ENCODE measurements at regions not wholly inside any gene's neighbourhood (a gene's known extent, or its start where the extent isn't known, plus 50 kb on each side); places are given as distances from the start of the nearest gene placed in this dataset.

DNA sequence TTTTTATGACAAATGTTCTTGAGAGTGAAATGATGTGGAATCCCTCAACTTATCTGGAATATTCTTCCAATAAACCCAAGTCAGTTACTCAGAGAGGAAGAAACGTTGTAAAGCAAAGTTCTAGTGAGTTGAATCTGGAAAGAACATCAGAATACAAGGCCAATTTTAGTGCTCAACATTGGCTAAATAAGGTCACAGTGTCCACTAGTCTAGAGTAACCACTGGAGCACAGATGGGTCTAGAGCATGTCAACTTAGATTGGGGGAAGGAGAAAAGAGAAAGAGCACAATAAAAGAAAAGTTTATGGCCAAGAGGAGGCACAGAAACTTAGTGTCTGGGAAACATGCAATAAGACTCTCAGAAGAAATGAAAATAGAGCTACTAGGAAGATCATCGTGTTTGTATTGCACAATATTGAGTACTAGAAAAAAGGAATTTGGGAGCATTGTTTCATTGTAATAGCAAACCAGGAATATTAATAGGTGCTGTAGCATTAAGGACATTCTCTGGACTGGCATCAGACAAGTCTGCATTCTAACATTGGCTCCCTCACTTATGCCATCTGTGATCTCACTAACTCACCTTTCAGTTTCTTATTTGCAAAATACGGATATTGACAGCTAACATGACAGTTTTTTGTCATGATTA is 1318.5 kb downstream of the PCDH9 start:
- DNase-seq (ENCODE audit: insufficient read length, low spot score) (no peak), FAIRE-seq (no peak)
- TF ChIP-seq, protein P1, sequence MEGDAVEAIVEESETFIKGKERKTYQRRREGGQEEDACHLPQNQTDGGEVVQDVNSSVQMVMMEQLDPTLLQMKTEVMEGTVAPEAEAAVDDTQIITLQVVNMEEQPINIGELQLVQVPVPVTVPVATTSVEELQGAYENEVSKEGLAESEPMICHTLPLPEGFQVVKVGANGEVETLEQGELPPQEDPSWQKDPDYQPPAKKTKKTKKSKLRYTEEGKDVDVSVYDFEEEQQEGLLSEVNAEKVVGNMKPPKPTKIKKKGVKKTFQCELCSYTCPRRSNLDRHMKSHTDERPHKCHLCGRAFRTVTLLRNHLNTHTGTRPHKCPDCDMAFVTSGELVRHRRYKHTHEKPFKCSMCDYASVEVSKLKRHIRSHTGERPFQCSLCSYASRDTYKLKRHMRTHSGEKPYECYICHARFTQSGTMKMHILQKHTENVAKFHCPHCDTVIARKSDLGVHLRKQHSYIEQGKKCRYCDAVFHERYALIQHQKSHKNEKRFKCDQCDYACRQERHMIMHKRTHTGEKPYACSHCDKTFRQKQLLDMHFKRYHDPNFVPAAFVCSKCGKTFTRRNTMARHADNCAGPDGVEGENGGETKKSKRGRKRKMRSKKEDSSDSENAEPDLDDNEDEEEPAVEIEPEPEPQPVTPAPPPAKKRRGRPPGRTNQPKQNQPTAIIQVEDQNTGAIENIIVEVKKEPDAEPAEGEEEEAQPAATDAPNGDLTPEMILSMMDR (IDR thresholded peaks at IDR 0.05; ENCODE audit: insufficient read depth, missing control alignments): no peak

DNA sequence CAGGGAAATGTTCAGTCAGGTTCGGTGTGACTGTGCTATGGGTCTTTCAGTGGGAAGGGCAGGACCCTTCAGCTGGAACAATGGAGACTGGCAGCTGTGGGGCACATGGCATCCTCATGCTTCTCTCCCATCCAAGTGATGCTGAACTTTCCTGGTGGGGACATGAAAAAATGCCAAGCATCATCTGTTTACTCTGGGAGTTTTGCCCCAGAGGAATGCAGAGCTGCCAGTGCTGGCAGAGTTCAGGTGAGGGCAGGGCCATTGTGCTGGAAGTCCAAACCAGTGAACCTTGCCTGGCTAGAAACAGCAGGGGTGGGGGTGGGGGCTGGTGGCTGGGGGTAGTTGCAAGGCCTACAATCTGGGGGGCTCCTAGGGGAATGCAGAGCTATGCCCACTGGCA is 1320.6 kb downstream of the PCDH9 start:
- DNase-seq (ENCODE audit: insufficient read length, low spot score) (no peak), FAIRE-seq (no peak)
- TF ChIP-seq, protein P1 (IDR thresholded peaks at IDR 0.05; ENCODE audit: insufficient read depth, missing control alignments): no peak

DNA sequence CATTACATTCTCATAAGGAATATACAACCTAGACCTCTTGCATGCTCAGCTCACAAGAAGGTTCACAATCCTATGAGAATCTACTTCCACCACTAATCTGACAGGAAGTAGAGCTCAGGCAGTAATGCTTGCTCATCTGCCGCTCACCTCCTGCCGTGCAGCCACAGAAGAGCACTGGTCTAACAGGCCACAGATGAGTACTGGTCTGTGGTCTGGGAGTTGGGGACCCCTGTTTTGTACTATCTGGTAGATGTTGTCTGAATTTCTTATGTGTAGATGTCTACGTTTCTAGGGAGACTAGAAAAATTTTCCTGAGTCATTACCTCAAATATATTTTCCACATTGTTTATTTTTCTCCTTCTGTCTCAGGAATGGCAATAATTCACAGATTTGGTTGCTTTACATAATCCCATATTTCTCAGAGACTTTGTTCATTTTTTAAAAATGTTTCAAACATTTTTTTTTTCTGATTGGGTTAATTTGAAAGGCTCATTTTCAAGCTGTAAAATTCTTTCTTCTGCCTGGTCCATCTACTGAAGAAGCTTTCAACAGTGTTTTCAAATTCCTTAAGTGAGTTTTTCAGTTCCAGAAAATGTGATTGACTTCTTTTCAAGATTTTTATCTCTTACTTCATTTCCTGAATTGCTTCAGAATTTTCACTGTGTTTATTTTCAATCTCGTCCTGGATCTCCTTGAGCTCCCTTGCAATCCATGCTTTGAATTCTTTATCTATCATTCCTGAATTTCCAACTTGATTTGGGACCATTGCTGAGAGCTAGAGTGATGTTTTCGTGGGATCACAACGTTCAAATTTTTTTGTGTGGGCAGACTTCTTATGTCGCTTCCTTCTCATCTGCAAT is 1322.2 kb downstream of the PCDH9 start:
- TF ChIP-seq, protein P1 (IDR thresholded peaks at IDR 0.05; ENCODE audit: insufficient read depth, missing control alignments): no peak
- DNase-seq (ENCODE audit: insufficient read length, low spot score) (no peak), FAIRE-seq (no peak)

DNA sequence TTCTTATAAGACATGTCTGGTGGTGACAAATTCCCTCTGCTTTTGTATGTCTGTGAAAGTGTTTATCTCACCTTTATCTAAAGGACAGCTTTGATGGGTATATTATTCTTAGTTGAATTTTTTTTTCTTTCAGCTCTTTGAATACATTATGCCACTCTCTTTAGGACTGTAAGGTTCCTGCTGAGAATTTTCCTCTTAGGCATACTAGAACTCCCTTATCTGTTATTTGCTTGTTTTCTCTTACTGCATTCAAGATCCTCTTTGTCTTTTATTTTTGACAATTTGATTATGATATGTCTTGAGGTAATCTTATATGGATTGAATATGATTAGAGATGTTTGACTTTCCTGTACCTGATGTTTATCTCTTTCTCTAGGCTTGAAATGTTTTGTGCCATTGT is 1328.4 kb downstream of the PCDH9 start:
- DNase-seq (ENCODE audit: insufficient read length, low spot score) (no peak), FAIRE-seq (no peak)
- TF ChIP-seq, protein P1 (IDR thresholded peaks at IDR 0.05; ENCODE audit: insufficient read depth, missing control alignments): no peak

DNA sequence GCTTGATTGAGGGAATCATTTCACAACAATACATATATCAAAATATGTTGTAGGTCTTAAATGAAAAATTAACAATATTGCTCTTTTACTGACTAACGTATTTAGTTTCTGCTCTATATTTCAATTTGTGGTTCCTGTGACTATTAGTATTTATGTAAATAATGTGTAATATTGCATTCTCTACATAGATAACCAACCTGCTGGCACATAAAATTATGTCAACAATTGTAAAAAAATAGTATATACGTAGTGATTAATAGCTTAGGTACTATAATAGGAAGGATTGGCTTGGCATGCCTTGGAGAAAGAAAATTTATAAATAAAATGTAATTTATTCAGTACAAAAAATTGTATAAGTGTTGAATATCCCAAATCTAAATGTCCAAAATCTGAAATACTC is 1336.1 kb downstream of the PCDH9 start:
- no peak for DNase-seq (ENCODE audit: insufficient read length, low spot score)

DNA sequence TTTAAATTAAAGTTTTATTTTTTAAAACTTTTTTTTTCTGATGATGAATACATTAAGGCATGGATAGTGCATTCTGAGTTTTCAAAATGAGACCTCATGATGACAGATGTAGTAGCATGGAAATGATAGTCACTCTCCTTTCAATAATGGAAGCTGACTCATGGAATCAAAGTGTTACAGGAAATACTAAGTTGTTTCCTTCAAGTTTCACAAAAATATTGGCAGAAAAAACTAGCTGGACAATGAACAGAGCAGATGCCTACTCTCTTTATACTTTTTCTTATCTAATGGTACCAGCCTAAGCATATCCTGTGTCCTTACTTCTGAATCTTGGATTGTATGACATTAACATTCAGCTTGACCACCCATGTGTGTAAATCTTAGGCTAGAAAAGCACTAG is 1337.3 kb downstream of the PCDH9 start:
- no peak for FAIRE-seq
- TF ChIP-seq, protein P1 (IDR thresholded peaks at IDR 0.05; ENCODE audit: insufficient read depth, missing control alignments): no peak
- no peak for DNase-seq (ENCODE audit: insufficient read length, low spot score)

More for the DNA sequence above, 1336.1 kb downstream of the PCDH9 start:
- FAIRE-seq: no peak
- TF ChIP-seq, protein P1 (IDR thresholded peaks at IDR 0.05; ENCODE audit: insufficient read depth, missing control alignments): no peak

DNA sequence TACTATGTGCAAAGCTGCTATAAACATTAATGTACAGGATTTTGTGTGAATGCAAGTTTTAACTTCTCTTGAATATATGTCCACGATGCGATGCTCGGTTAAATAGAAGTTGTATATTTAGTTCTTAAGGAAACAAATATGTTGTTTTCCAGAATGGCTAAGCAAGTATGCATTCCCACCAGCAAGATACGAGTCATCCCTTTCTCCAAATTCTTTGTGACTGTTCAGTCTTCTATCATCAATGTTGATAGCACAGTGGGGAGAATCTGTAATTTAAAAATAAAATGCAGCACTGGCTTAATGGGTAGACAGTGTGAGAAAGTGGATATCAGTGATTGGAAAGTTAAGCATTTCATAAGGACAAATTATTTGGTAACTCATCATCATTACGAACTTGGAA is 1340.8 kb downstream of the PCDH9 start:
- TF ChIP-seq, protein P1 (IDR thresholded peaks at IDR 0.05; ENCODE audit: insufficient read depth, missing control alignments): no peak
- no peak for DNase-seq (ENCODE audit: insufficient read length, low spot score)
- no peak for FAIRE-seq
